GM18909 (cell line): ENCODE measurements at regions not wholly inside any gene's neighbourhood (a gene's known extent, or its start where the extent isn't known, plus 50 kb on each side); places are given as distances from the start of the nearest gene placed in this dataset.
"Not testable (repeated sequence)": the region's sequence is repeated elsewhere in the genome, so short reads cannot be mapped to it uniquely, and the experiment has no call there.

Experiments used
- ATAC-seq: cut with Tn5 transposase; IDR thresholded peaks from one replicate; pipeline ENCODE4 v1.9.1; 2021; ENCODE audit warnings: mild to moderate bottlenecking; ENCODE audit not compliant: unreplicated experiment, poor library complexity

GRCh38 chr5:18393565-18394442 is 759.5 kb downstream of the TAF11L14 start:
- ATAC-seq = peak; percentile 75

GRCh38 chr5:18394443-18394804 is 760.2 kb downstream of the TAF11L14 start:
- no peak for ATAC-seq

- no peak for ATAC-seq
These were observed 761.2 kb downstream of the TAF11L14 start for GRCh38 chr5:18395126-18396110.

GRCh38 chr5:18397371-18397770 is 763.1 kb downstream of the TAF11L14 start:
- ATAC-seq = no peak

- ATAC-seq = no peak
These were observed 763.6 kb downstream of the TAF11L14 start for GRCh38 chr5:18397891-18398290.

GRCh38 chr5:18399461-18400327 is 765.4 kb downstream of the TAF11L14 start:
- not testable (repeated sequence) for ATAC-seq

GRCh38 chr5:18403141-18403540 is 768.9 kb downstream of the TAF11L14 start:
- ATAC-seq = no peak

- no peak for ATAC-seq
These were observed 769.7 kb downstream of the TAF11L14 start for GRCh38 chr5:18403941-18404438.

GRCh38 chr5:18420711-18421110 is 786.5 kb downstream of the TAF11L14 start:
- ATAC-seq = no peak

GRCh38 chr5:18433336-18433735 is 799.1 kb downstream of the TAF11L14 start:
- no peak for ATAC-seq

GRCh38 chr5:18438126-18438525 is 803.9 kb downstream of the TAF11L14 start:
- no peak for ATAC-seq

GRCh38 chr5:18455521-18455920 is 821.3 kb downstream of the TAF11L14 start:
- ATAC-seq = no peak

- no peak for ATAC-seq
These were observed 823.0 kb downstream of the TAF11L14 start for GRCh38 chr5:18457255-18457654.

GRCh38 chr5:18461766-18462165 is 827.5 kb downstream of the TAF11L14 start:
- no peak for ATAC-seq

- ATAC-seq = peak; percentile 74
These were observed 831.8 kb downstream of the TAF11L14 start for GRCh38 chr5:18465833-18466681.

GRCh38 chr5:18466731-18467130 is 832.5 kb downstream of the TAF11L14 start:
- ATAC-seq = no peak

- not testable (repeated sequence) for ATAC-seq
These were observed 837.5 kb downstream of the TAF11L14 start for GRCh38 chr5:18471791-18472190.

GRCh38 chr5:18483451-18483850 is 849.2 kb downstream of the TAF11L14 start:
- ATAC-seq = no peak

GRCh38 chr5:18487928-18488480 is 853.7 kb downstream of the TAF11L14 start:
- no peak for ATAC-seq
